ENCODE measurements at regions not wholly inside any gene's neighbourhood (a gene's known extent, or its start where the extent isn't known, plus 50 kb on each side); places are given as distances from the start of the nearest gene placed in this dataset.

DNA sequence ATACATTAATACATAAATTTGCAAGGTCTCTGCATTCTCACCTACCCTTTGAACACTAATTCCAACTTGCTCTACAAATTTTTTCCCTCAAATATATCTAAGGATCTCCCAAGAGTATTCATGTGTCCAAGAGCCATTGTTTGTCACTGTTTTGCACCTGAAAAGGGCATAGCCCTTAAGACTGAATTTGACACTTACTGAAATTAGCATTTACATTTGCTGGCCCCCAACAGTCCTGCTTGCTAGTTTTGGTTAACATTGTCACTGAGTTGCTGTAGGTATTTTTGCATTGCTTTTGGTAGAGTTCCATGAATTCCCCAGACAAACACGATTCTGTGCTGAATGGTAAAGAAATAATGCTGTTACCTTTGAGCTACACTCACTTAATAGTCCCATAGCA lies 57.3 kb downstream of the KCNA4 start:
- DNase-seq (ENCODE audit: extremely low read depth in 1 of 11, low read depth in 9 of 11, low spot score in 4 of 11) = no peak

DNA sequence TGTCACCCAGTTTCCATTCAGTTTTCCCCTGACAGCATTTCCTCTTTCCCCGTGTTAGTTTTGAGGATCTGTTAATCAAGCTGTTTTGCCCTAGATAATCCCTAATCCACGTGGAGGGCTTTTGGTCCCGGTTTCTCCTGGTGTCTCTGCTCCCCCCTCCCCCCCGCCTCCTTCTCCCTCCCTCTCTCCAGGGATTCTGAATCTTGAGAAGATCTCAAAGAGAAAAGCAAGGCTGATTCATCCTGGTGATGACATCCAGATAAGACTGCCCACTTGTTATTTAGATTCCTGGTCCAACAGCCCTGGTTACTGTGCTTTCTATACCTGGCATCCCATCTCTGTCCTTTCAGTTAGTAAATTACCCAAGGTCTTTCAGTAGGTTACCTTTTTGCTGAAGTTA lies 59.4 kb downstream of the KCNA4 start:
- DNase-seq (ENCODE audit: extremely low read depth in 1 of 11, low read depth in 9 of 11, low spot score in 4 of 11) = no peak

DNA sequence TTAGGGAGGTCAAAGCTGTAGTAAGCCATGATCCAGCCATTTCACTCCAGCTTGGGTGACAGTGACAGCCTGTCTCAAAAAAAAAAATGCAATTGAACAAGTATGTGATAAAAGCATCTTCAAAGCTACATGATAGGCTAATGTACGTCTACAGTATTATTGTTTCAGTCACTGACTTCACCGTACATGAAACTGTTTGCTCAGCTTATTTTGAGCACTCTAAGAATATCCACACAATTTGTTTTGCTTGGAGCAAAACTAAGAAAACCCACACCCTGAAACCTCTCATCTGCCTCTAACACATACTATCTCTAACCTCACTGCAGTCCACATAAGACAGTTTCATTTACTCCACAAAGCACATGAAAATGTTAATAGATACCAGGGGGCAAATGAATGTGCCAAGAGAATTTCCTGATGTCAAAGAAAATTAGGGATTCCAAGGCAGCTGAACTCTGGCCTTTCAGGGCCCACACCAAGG lies 60.7 kb downstream of the KCNA4 start:
- DNase-seq (ENCODE audit: extremely low read depth in 1 of 11, low read depth in 9 of 11, low spot score in 4 of 11) = no peak

- DNase-seq (ENCODE audit: extremely low read depth in 1 of 11, low read depth in 9 of 11, low spot score in 4 of 11) = no peak
Observed at GRCh38 chr11:29943347-29943746, 73.5 kb downstream of the KCNA4 start.

DNA sequence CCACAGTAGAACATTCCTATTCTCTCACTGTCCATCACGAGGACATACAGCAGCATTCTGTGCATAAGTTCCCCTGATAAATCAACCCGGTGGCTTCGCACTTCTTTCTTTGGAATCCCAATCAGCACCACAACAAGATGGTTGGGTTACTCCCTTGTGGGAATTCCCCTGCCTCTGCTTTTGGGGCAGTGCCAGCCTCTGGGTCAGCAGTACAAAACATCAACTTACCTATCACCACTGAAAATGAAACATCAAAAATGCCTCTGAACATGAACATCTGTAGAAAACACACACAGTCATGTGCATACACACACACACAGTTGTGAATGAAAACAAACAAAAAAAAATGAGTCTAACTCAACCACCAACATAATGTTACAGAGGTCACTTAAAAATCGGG lies 79.3 kb downstream of the KCNA4 start:
- no peak for DNase-seq (ENCODE audit: extremely low read depth in 1 of 11, low read depth in 9 of 11, low spot score in 4 of 11)

DNA sequence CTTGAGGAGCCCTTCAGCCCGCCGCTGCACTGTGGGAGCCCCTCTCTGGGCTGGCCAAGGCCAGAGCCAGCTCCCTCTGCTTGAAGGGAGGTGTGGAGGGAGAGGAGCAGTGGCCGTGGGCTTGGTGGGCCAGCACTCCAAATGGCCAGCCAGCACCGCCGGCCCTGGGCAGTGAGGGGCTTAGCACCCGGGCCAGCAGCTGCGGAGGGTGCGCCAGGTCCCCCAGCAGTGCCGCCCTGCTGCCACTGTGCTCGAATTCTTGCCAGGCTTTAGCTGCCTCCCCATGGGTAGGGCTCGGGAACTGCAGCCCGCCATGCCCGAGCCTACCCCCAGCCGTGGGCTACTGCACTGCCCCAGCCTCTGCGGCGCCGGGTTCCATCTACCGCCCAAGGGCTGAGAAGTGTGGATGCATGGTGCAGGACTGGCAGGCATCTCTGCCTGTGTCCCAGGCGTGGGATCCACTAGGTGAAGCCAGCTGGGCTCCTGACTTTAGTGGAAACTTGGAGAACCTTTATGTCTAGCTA lies 82.7 kb downstream of the KCNA4 start:
- DNase-seq (ENCODE audit: extremely low read depth in 1 of 11, low read depth in 9 of 11, low spot score in 4 of 11) = no peak

DNA sequence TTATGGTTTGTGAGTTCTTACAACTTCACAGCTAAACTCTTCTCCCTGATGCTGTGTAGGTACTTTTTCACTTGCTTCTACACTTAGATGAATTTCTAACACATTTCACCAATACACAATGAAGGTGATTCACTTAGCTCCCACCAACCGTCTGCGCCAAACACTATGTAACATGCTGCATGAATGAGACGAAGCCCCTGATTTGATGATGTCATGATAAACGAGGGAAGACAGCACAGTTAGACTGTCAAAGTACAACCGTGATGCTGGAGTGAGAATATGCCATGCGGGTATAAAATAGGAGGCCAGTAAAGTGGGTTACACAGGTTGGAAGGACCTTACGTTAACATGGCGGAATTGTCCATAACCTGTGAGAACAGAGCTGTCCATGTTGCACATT lies 100.8 kb downstream of the KCNA4 start:
- no peak for DNase-seq (ENCODE audit: extremely low read depth in 1 of 11, low read depth in 9 of 11, low spot score in 4 of 11)

- no peak for DNase-seq (ENCODE audit: extremely low read depth in 1 of 11, low read depth in 9 of 11, low spot score in 4 of 11)
Observed at GRCh38 chr11:29914203-29914930, 102.5 kb downstream of the KCNA4 start.

DNA sequence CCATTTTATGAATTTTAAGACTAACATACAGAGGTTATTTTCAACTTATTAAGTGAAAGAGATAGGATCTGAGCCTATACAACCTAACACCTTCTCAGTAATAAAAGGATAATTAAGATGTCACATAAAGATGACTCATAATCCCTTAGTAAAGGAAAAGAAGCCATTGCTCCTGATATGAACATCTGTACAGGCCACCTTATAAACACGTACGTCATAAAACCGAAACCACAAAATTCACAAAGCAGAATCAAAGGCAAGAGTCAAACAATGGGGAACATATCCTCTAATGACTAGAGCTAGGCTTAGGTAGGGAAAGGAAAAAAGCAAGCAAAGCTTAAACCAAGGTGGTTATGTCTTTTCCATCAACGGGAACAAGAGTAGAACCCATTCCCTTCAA lies 103.5 kb downstream of the KCNA4 start:
- no peak for DNase-seq (ENCODE audit: extremely low read depth in 1 of 11, low read depth in 9 of 11, low spot score in 4 of 11)

DNA sequence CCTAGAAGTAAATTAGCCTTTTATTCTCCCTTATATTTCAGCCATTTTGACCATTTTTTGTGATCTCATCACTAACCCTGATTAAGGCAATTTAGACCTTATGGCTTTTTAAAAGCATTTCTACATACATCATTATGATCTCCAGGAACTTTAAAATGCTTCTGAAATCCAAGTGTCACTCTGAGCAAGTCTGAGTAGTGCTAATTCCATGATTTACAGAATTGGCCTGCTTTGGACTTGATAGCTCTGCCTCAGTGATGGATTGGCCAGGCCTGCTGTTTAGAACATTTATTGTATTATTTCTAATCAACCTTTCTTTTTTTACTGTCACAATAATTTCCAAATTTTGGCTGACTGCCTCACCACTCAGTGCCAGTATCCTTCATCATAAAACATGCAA lies 116.4 kb downstream of the KCNA4 start:
- DNase-seq (ENCODE audit: extremely low read depth in 1 of 11, low read depth in 9 of 11, low spot score in 4 of 11) = no peak

DNA sequence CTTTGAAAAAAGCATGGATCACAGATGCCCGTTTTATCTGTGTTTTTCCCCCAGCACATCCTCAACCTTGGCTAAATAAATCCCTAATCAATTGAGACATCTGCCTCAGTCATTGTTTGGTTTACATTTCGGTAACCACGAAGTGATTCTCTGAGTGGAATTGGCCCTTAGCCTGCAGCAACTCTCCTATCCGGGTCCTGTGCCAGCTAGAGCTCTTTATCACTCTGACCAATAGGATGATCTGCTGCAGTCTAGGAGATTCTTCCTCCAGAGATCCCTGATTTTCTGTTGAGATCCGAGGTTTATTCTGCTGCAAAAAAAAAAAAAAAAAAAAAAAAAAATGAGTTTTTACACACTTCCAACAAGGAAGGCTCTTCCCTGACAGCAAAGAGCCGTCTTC lies 137.3 kb downstream of the KCNA4 start:
- DNase-seq (ENCODE audit: extremely low read depth in 1 of 11, low read depth in 9 of 11, low spot score in 4 of 11) = no peak

DNA sequence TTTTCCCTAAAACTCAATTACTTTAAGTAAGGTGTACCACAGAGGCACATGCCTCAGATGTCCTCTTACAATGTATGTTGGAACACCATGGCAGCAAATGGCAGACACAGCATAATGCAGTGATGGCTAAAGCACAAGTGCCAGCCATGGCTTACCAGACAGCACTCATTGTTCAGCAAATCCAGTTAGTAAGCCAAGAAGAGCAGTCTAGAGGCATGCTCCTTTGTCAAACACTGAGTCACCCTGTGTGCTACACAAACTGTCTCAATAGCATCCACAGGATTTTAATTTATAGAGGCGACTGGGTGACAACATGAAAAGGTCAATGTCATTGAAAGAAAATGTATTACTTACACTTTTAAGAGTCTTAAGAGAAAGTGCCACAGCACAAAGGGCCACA lies 140.6 kb downstream of the KCNA4 start:
- no peak for DNase-seq (ENCODE audit: extremely low read depth in 1 of 11, low read depth in 9 of 11, low spot score in 4 of 11)

GRCh38 chr11:29847219-29847618 lies 169.6 kb downstream of the KCNA4 start:
- no peak for DNase-seq (ENCODE audit: extremely low read depth in 1 of 11, low read depth in 9 of 11, low spot score in 4 of 11)

- no peak for DNase-seq (ENCODE audit: extremely low read depth in 1 of 11, low read depth in 9 of 11, low spot score in 4 of 11)
Observed at GRCh38 chr11:29844701-29845379, 172.0 kb downstream of the KCNA4 start.

DNA sequence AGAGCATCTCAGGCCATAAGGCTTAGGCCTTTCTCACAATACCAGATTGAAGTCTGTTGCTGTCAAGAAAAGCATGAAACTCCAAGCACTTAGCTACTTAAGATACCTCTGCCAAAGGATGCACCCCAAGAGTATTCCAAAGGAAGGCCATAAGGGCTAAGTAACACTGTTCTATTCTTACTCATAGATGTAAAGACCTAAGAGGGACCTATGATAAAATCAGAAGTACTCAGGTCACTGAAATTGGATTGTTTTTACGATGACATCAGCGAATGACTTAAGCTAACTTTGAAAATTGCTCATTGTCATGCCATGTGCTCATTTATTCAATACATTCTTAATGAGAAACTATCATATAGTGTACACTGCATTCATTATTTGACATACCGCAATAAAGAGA lies 172.8 kb downstream of the KCNA4 start:
- DNase-seq (ENCODE audit: extremely low read depth in 1 of 11, low read depth in 9 of 11, low spot score in 4 of 11) = no peak

DNA sequence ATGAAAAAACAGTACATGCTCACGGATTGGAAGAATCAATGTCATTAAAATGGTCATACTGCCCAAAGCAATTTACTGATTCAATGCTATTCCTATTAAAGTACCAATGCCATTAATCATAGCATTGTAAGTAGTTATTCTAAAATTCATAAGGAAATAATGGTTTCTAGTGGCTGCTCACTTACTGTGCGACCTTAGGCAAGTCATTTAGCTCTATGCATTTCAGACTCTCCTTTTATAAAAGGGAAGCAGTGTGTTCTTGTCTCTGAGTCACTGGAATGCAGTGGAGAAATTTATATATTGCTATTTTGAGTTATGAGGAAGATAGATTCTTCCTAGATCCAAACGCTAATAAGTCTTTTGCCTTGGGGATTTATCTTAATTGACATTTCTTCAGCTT lies 174.8 kb downstream of the KCNA4 start:
- DNase-seq (ENCODE audit: extremely low read depth in 1 of 11, low read depth in 9 of 11, low spot score in 4 of 11) = no peak

- no peak for DNase-seq (ENCODE audit: extremely low read depth in 1 of 11, low read depth in 9 of 11, low spot score in 4 of 11)
Observed at GRCh38 chr11:29826878-29827277, 190.0 kb downstream of the KCNA4 start.

DNA sequence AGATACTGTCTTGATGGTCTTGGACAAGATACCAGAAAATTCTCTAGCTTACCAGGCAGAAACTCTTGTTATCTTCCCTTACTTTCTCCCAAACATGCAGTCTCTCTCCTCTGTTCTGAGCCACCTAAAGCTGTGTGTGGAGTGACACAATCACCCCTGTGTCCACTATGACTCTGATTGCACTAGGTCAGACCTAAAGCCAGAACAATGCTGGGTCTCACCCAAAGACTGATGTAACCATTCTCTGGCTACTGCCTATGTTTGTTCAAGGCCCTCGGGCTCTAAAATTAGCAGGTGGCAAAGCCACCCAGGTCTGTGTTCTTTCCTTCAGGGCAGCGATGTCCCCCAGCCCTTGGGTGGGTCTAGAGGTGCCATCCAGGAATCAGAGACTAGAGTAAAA lies 200.5 kb downstream of the KCNA4 start:
- no peak for DNase-seq (ENCODE audit: extremely low read depth in 1 of 11, low read depth in 9 of 11, low spot score in 4 of 11)

DNA sequence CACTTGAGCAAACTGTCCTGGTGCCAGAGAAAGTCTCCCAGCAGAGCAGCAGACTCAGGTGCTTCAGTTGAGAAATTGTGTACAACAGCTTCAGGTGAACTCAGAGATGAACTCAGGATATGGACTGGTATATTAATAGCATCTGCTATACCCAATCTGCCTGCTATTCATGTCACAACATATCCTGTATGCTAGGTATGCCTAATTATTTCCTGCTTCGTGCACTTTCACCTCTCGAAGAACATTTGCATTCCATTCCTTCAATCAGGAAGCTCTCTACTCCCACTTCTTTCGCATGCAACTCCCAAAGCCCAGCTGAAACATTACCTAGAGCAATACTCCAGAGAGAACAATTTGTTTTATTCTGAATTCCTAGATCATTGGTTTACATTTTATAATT lies 207.7 kb downstream of the KCNA4 start:
- no peak for DNase-seq (ENCODE audit: extremely low read depth in 1 of 11, low read depth in 9 of 11, low spot score in 4 of 11)

- no peak for DNase-seq (ENCODE audit: extremely low read depth in 1 of 11, low read depth in 9 of 11, low spot score in 4 of 11)
Observed at GRCh38 chr11:29802522-29802921, 214.3 kb downstream of the KCNA4 start.

DNA sequence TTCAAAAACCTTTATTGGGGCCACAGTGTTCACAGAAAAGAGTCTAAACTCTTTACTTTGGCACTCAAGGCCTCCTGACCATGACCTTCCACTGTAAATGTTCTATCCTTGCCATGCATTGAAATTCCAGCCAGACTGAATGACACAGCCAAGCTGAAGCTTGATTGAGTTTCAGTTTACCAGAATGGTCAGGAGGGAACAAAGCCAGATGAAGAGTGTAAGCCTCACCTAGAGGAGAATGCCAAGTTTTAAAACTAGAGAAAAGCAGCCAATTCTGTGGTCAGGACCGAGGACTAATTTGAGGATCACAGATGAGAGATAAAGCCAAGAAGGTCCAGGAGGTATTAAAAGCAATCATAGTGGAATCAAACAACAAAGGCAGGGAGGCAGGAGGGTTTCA lies 215.3 kb downstream of the KCNA4 start:
- no peak for DNase-seq (ENCODE audit: extremely low read depth in 1 of 11, low read depth in 9 of 11, low spot score in 4 of 11)
